ACC112 (cell line): ENCODE measurements at regions not wholly inside any gene's neighbourhood (a gene's known extent, or its start where the extent isn't known, plus 50 kb on each side); places are given as distances from the start of the nearest gene placed in this dataset.

ENCODE experiments used
- H2AFZ ChIP-seq: fragments of 200-600 bp; sonication (generic); one replicate; pipeline ENCODE4 v1.6.0; 2017; ENCODE audit warnings: antibody characterized with exemption, low read length; ENCODE audit not compliant: unreplicated experiment
- H3K27ac ChIP-seq: fragments of 200-600 bp; sonication (generic); 2 replicates; pipeline ENCODE4 v1.5.1; 2014; ENCODE audit warnings: low read depth, mild to moderate bottlenecking, antibody characterized with exemption, low read length, moderate library complexity
- H3K27me3 ChIP-seq: fragments of 200-600 bp; sonication (generic); 2 replicates; pipeline ENCODE4 v1.6.1; 2014; ENCODE audit warnings: mild to moderate bottlenecking, antibody characterized with exemption, low read length, moderate library complexity, mixed read lengths; ENCODE audit not compliant: insufficient read depth
- H3K36me3 ChIP-seq: fragments of 200-600 bp; sonication (generic); 2 replicates; pipeline ENCODE4 v1.6.1; 2016; ENCODE audit warnings: mild to moderate bottlenecking, antibody characterized with exemption, low read length, moderate library complexity, mixed read lengths; ENCODE audit not compliant: insufficient read depth
- H3K4me1 ChIP-seq: fragments of 200-600 bp; sonication (generic); one replicate; pipeline ENCODE4 v1.6.1; 2016; ENCODE audit warnings: low read length, mixed read lengths; ENCODE audit not compliant: insufficient read depth, unreplicated experiment, control insufficient read depth
- H3K4me3 ChIP-seq: fragments of 200-600 bp; sonication (generic); 2 replicates; pipeline ENCODE4 v1.5.1; 2014; ENCODE audit warnings: mild to moderate bottlenecking, low read depth, low read length
- H3K79me2 ChIP-seq: fragments of 200-600 bp; sonication (generic); one replicate; pipeline ENCODE4 v1.6.0; 2016; ENCODE audit warnings: low read length; ENCODE audit not compliant: control insufficient read depth, unreplicated experiment, insufficient read depth

DNA sequence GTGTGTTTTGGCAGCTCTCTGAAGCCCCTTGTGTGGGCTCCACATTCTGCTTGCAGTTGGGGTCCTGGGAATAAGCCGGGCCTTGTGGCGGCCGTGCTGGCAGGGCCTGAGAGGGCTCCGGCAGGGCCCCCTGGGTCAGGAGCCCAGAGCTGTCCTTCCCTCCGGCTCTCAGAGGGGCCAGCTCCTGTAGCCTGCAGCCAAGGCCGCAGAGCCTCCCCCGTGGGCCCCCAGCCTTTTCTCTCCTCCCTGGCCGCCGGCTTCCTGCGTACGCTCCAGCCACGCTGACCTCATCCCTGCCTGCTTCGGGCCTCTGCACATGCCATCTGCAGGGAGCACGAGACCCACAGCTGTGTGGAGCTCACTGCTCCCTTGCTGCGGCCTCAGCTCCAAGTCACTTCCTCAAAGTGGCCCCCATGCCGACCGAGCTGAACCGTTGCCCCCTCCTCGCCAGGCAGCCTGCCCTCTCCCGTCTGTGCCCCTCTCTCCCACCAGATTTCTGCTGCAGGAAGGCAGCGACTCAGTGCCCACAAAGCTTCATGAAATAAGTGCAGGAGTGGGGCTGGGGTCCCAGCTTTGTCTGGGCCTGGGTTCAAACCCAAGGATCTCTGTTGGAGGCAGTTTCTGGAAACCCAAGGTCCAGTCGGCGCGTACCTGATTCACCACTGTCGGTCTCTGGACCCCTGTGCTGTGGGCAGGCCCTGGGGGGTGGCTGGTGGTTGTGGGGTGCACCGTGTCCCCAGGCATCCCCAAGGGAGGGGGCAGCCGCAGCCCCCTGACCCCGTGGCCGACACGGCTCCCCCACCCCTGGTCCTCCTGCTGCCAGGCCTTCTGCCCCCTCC is 57.1 kb upstream of the NKX1-1 start:
- Histone ChIP-seq H3K27ac (no peak overlapping the region), H3K79me2 (no peaks in the 10 kb centered on the region), H3K27me3 (peaks cover 67% of the 10 kb centered on the region), H2AFZ (no peak overlapping the region), H3K4me1 (no peaks in the 10 kb centered on the region), H3K36me3 (no peaks in the 10 kb centered on the region), H3K4me3 (no peak overlapping the region)

- Histone ChIP-seq H3K4me1 (no peaks in the 10 kb centered on the region), H3K27ac (no peak overlapping the region), H3K27me3 (peaks cover 73% of the 10 kb centered on the region), H2AFZ (no peak overlapping the region), H3K79me2 (no peaks in the 10 kb centered on the region), H3K36me3 (no peaks in the 10 kb centered on the region), H3K4me3 (no peak overlapping the region)
These were observed 56.5 kb upstream of the NKX1-1 start for GRCh38 chr4:1462768-1463075.

GRCh38 chr4:1462009-1462767 is 55.9 kb upstream of the NKX1-1 start:
- peaks cover 78% of the 10 kb centered on the region for H3K27me3 ChIP-seq
- H3K79me2 ChIP-seq = no peaks in the 10 kb centered on the region
- no peaks in the 10 kb centered on the region for H3K4me1 ChIP-seq
- H3K4me3 ChIP-seq = no peak overlapping the region
- H3K27ac ChIP-seq = no peak overlapping the region
- H3K36me3 ChIP-seq = no peaks in the 10 kb centered on the region
- H2AFZ ChIP-seq = no peak overlapping the region

GRCh38 chr4:1460967-1461868 is 55.0 kb upstream of the NKX1-1 start:
- H3K27ac ChIP-seq = no peak overlapping the region
- H3K36me3 ChIP-seq = no peaks in the 10 kb centered on the region
- peaks cover 88% of the 10 kb centered on the region for H3K27me3 ChIP-seq
- H3K79me2 ChIP-seq = no peaks in the 10 kb centered on the region
- no peak overlapping the region for H3K4me3 ChIP-seq
- no peak overlapping the region for H2AFZ ChIP-seq
- no peaks in the 10 kb centered on the region for H3K4me1 ChIP-seq

- no peak overlapping the region for H2AFZ ChIP-seq
- no peak overlapping the region for H3K4me3 ChIP-seq
- H3K27ac ChIP-seq = no peak overlapping the region
- H3K27me3 ChIP-seq = peaks cover 92% of the 10 kb centered on the region
- no peaks in the 10 kb centered on the region for H3K36me3 ChIP-seq
- no peaks in the 10 kb centered on the region for H3K79me2 ChIP-seq
- no peaks in the 10 kb centered on the region for H3K4me1 ChIP-seq
These were observed 53.7 kb upstream of the NKX1-1 start for GRCh38 chr4:1459722-1460511.

DNA sequence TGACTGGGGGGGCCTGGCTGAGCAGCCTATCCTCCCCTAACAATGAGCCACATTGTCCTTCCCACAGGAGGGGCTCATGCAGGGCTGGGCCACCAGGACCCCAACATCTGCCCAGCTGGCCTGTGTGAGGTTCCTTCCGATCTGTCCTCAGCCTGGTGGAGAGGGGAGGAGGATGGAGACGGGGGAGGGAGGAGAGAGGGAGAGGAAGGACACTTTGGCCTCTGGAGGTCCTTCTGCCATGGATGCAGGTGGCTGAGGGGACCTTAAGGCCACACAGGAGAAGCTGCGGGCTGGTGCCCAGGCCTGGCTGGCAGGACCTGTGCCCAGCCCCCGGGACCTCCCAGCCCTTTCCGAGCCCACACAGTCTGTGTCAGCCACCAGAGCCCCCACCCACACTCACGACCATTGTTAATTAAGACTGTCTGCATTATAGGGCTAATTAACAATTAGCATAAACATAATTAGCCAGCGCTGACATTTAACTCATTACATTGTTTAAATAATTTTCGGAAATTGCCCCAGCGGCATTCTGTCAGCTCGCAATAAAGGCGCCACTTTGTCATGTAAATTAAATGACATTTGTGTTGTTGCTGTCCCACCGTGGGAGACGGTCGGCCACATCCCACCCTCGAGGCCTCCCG is 53.0 kb upstream of the NKX1-1 start:
- Histone ChIP-seq H3K27me3 (peaks cover 89% of the 10 kb centered on the region), H3K79me2 (no peaks in the 10 kb centered on the region), H3K4me3 (no peak overlapping the region), H3K4me1 (no peaks in the 10 kb centered on the region), H3K27ac (no peak overlapping the region), H3K36me3 (no peaks in the 10 kb centered on the region), H2AFZ (no peak overlapping the region)

DNA sequence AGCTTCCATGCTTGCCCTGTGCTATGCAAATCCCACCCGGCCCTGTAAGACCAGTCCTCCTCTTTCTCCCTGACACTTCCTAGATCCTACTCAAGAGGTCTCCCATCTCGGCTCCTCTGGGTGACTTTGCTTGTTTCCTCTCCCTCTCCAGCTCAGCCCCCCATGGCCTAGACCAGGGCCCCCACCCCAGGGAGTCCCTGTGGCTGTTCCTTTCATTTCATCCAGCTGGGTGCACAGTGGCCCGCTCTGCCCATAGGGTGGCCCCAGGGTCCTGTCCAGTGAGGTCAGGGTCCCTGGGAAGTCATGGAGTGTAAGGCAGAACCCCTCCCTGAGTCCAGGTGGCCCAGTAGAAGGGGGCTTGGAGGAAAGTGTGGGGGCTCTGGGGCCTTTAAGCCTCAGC is 52.3 kb upstream of the NKX1-1 start:
- Histone ChIP-seq H3K27me3 (peaks cover 83% of the 10 kb centered on the region), H2AFZ (no peak overlapping the region), H3K4me3 (no peak overlapping the region)

More for the DNA sequence above, 52.3 kb upstream of the NKX1-1 start:
- Histone ChIP-seq H3K27ac (no peak overlapping the region), H3K36me3 (no peaks in the 10 kb centered on the region), H3K4me1 (no peaks in the 10 kb centered on the region), H3K79me2 (no peaks in the 10 kb centered on the region)
